Trophoblast cell (in vitro differentiated cells and primary cell): ENCODE measurements at regions not wholly inside any gene's neighbourhood (a gene's known extent, or its start where the extent isn't known, plus 50 kb on each side); places are given as distances from the start of the nearest gene placed in this dataset.
"Not testable (repeated sequence)": the region's sequence is repeated elsewhere in the genome, so short reads cannot be mapped to it uniquely, and the experiment has no call there.

ENCODE experiments used
- DNase-seq, 2 donors: peaks; one replicate each; pipeline ENCODE4 v3.0.0-alpha.2; 2016
- H2AFZ ChIP-seq: 2 replicates; pipeline ENCODE4 v1.6.1; 2013; ENCODE audit warnings: low read length, moderate library complexity, mild to moderate bottlenecking; ENCODE audit not compliant: insufficient read depth, poor library complexity
- H2AK5ac ChIP-seq: 2 replicates; pipeline ENCODE4 v1.6.1; 2013; ENCODE audit warnings: mild to moderate bottlenecking, low read length
- H2BK120ac ChIP-seq: 2 replicates; pipeline ENCODE4 v1.6.1; 2013; ENCODE audit warnings: low read length, mild to moderate bottlenecking, moderate library complexity; ENCODE audit not compliant: insufficient read depth, poor library complexity
- H2BK12ac ChIP-seq: 2 replicates; pipeline ENCODE4 v1.6.1; 2013; ENCODE audit warnings: mild to moderate bottlenecking, low read length, moderate library complexity
- H2BK5ac ChIP-seq: 2 replicates; pipeline ENCODE4 v1.6.1; 2013; ENCODE audit warnings: low read length, low read depth, moderate library complexity, mild to moderate bottlenecking; ENCODE audit not compliant: poor library complexity
- H3K14ac ChIP-seq: 2 replicates; pipeline ENCODE4 v1.6.1; 2013; ENCODE audit warnings: mild to moderate bottlenecking, low read length
- H3K18ac ChIP-seq: 2 replicates; pipeline ENCODE4 v1.6.1; 2013; ENCODE audit warnings: mild to moderate bottlenecking, low read length
- H3K23ac ChIP-seq: 2 replicates; pipeline ENCODE4 v1.6.1; 2013; ENCODE audit warnings: low read length
- H3K27ac ChIP-seq: 2 replicates; pipeline ENCODE4 v1.5.1; 2013; ENCODE audit warnings: low read depth, mild to moderate bottlenecking, inconsistent platforms, low read length, moderate library complexity
- H3K27me3 ChIP-seq: 2 replicates; pipeline ENCODE4 v1.6.1; 2013; ENCODE audit warnings: inconsistent platforms, mild to moderate bottlenecking, low read length, moderate library complexity; ENCODE audit not compliant: insufficient read depth
- H3K36me3 ChIP-seq, 2 experiments: 1 replicate in 1 of 2; 2 replicates in 1 of 2; pipeline ENCODE4 v1.6.1; 2013; ENCODE audit warnings: low read length in 2 of 2, mild to moderate bottlenecking in 2 of 2, moderate library complexity in 1 of 2; ENCODE audit not compliant: insufficient read depth in 2 of 2, control insufficient read depth in 1 of 2
- H3K4ac ChIP-seq: 2 replicates; pipeline ENCODE4 v1.6.1; 2013; ENCODE audit warnings: low read depth, mild to moderate bottlenecking, low read length, moderate library complexity
- H3K4me1 ChIP-seq, 2 experiments: 1 replicate in 1 of 2; 2 replicates in 1 of 2; pipeline ENCODE4 v1.6.1; 2013; ENCODE audit warnings: low read length in 2 of 2, mild to moderate bottlenecking in 2 of 2, moderate library complexity in 1 of 2; ENCODE audit not compliant: insufficient read depth in 2 of 2, control insufficient read depth in 1 of 2
- H3K4me2 ChIP-seq: 2 replicates; pipeline ENCODE4 v1.6.1; 2013; ENCODE audit warnings: inconsistent platforms, mild to moderate bottlenecking, low read length, moderate library complexity
- H3K4me3 ChIP-seq: 2 replicates; pipeline ENCODE4 v1.5.1; 2013; ENCODE audit warnings: mild to moderate bottlenecking, low read depth, low read length, inconsistent platforms
- H3K79me1 ChIP-seq: one replicate; pipeline ENCODE4 v1.6.1; 2013; ENCODE audit warnings: low read length
- H3K79me2 ChIP-seq: 2 replicates; pipeline ENCODE4 v1.6.1; 2013; ENCODE audit warnings: low read length, mild to moderate bottlenecking; ENCODE audit not compliant: control insufficient read depth, insufficient read depth, poor library complexity
- H3K9ac ChIP-seq: 2 replicates; pipeline ENCODE4 v1.6.1; 2013; ENCODE audit warnings: mild to moderate bottlenecking, low read length
- H3K9me3 ChIP-seq: 2 replicates; pipeline ENCODE4 v1.6.1; 2013; ENCODE audit warnings: low read depth, mild to moderate bottlenecking, control low read depth, inconsistent platforms, low read length; ENCODE audit not compliant: insufficient read depth
- H4K12ac ChIP-seq: 2 replicates; pipeline ENCODE4 v1.6.1; 2013; ENCODE audit warnings: low read depth, mild to moderate bottlenecking, low read length, moderate library complexity
- H4K8ac ChIP-seq: 2 replicates; pipeline ENCODE4 v1.6.1; 2013; ENCODE audit warnings: low read depth, mild to moderate bottlenecking, low read length, moderate library complexity
- H4K91ac ChIP-seq: one replicate; pipeline ENCODE4 v1.6.1; 2013; ENCODE audit warnings: low read depth, mild to moderate bottlenecking, low read length, moderate library complexity
- WGBS: extraction: QIAGEN DNeasy Blood & Tissue Kit; methylation state at CpG from one replicate; pipeline ENCODE4 v1.1.7; 2013; ENCODE audit warnings: missing lambda C conversion rate; ENCODE audit not compliant: insufficient read length, insufficient coverage; ENCODE audit errors: extremely low coverage; 5-methylcytosine and 5-hydroxymethylcytosine counted together

- not testable (repeated sequence) for H2BK12ac ChIP-seq, H3K27ac ChIP-seq, H3K9ac ChIP-seq, H3K79me2 ChIP-seq, H3K23ac ChIP-seq, H3K79me1 ChIP-seq, H3K4me1 ChIP-seq, H3K27me3 ChIP-seq, H3K4ac ChIP-seq, H3K18ac ChIP-seq, H3K36me3 ChIP-seq, H2AFZ ChIP-seq, H3K4me2 ChIP-seq, H3K4me3 ChIP-seq, H4K91ac ChIP-seq, H2BK120ac ChIP-seq, H3K14ac ChIP-seq, H4K8ac ChIP-seq, H2BK5ac ChIP-seq, H4K12ac ChIP-seq, H2AK5ac ChIP-seq, H3K9me3 ChIP-seq, DNase-seq
- WGBS = no CpG with 5 or more reads among the region's 13 CpGs
Observed at GRCh38 chr12:67900418-67900817, 88.8 kb upstream of the IFNG-AS1 start.

DNA sequence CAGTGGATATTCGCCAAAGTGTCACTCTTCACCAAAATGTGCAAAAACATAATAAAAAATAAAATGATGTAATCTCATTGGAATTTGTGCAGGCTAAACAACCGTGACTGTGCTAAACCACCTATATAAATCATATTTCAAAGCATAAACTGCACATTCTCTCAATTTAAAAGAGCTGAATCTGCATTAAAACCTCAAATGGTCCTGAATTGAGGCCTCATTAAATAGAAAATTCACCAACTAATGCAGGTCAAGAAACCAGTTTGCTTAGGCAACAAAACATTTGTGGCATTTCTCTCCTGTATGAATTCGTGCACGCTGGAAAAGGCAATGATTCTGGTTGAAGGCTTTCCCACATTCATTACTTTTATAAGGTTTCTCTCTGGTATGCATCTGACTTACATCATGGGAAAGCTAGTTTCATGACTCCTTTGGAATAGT, 80.1 kb upstream of the IFNG-AS1 start:
- Histone ChIP-seq H3K4me2 (no peak overlapping the region), H3K79me1 (no peaks in the 10 kb centered on the region), H3K4ac (no peak overlapping the region), H3K4me1 (no peaks in the 10 kb centered on the region), H2BK5ac (no peak overlapping the region), H2BK12ac (no peak overlapping the region), H2BK120ac (no peak overlapping the region), H3K4me3 (no peak overlapping the region), H2AK5ac (no peak overlapping the region), H4K8ac (no peak overlapping the region), H4K12ac (no peak overlapping the region), H3K14ac (no peak overlapping the region), H3K79me2 (no peaks in the 10 kb centered on the region), H4K91ac (no peak overlapping the region), H3K23ac (no peak overlapping the region), H2AFZ (no peak overlapping the region), H3K9me3 (no peaks in the 10 kb centered on the region), H3K18ac (no peak overlapping the region), H3K27me3 (no peaks in the 10 kb centered on the region), H3K36me3 (no peaks in the 10 kb centered on the region), H3K9ac (no peak overlapping the region), H3K27ac (no peak overlapping the region)
- peak; percentile 12 to 65 for DNase-seq
- no CpG with 5 or more reads among the region's 4 CpGs for WGBS

GRCh38 chr12:67909681-67910080, 79.6 kb upstream of the IFNG-AS1 start:
- Histone ChIP-seq H3K27me3 (no peaks in the 10 kb centered on the region), H4K8ac (no peak overlapping the region), H3K18ac (no peak overlapping the region), H3K14ac (no peak overlapping the region), H3K27ac (no peak overlapping the region), H3K9me3 (no peaks in the 10 kb centered on the region), H3K4ac (no peak overlapping the region), H2BK120ac (no peak overlapping the region), H4K12ac (no peak overlapping the region), H2AFZ (no peak overlapping the region), H3K9ac (no peak overlapping the region), H3K79me2 (no peaks in the 10 kb centered on the region), H3K4me2 (no peak overlapping the region), H4K91ac (no peak overlapping the region), H3K4me1 (no peaks in the 10 kb centered on the region), H3K4me3 (no peak overlapping the region), H2BK12ac (no peak overlapping the region), H2AK5ac (no peak overlapping the region), H3K36me3 (no peaks in the 10 kb centered on the region), H2BK5ac (no peak overlapping the region), H3K23ac (no peak overlapping the region), H3K79me1 (no peaks in the 10 kb centered on the region)
- no peak for DNase-seq
- WGBS = no CpG with 5 or more reads among the region's 2 CpGs

GRCh38 chr12:67910360-67911274, 78.6 kb upstream of the IFNG-AS1 start:
- Histone ChIP-seq H2AFZ (no peak overlapping the region), H3K14ac (no peak overlapping the region), H3K4me2 (no peak overlapping the region), H3K18ac (no peak overlapping the region), H3K23ac (no peak overlapping the region), H3K9me3 (no peaks in the 10 kb centered on the region), H3K79me1 (no peaks in the 10 kb centered on the region), H2BK12ac (no peak overlapping the region), H3K36me3 (no peaks in the 10 kb centered on the region), H3K27ac (no peak overlapping the region), H3K9ac (no peak overlapping the region), H3K4me1 (no peaks in the 10 kb centered on the region), H2BK5ac (no peak overlapping the region), H3K4ac (no peak overlapping the region), H4K8ac (no peak overlapping the region), H3K79me2 (no peaks in the 10 kb centered on the region), H2AK5ac (no peak overlapping the region), H4K12ac (no peak overlapping the region), H3K27me3 (no peaks in the 10 kb centered on the region), H4K91ac (no peak overlapping the region), H3K4me3 (no peak overlapping the region), H2BK120ac (no peak overlapping the region)
- peak; percentile 32 to 86 for DNase-seq
- no CpG with 5 or more reads among the region's 14 CpGs for WGBS
